CD4-positive, CD25-positive, alpha-beta regulatory T cell (primary cell): ENCODE measurements at regions not wholly inside any gene's neighbourhood (a gene's known extent, or its start where the extent isn't known, plus 50 kb on each side); places are given as distances from the start of the nearest gene placed in this dataset.
A peak's percentile ranks its signal among the peaks of the same experiment; 100 is the strongest.

Experiments used
- ATAC-seq, 2 donors: fragments of 150-1000 bp; cut with Tn5 transposase; one replicate each; pipeline ENCODE4 v1.10.0; 2021; ENCODE audit warnings: low read depth in 2 of 2, moderate number of reproducible peaks in 2 of 2, moderate library complexity in 1 of 2
- DNase-seq, 3 donors: peaks; one replicate each; pipeline versions ENCODE4 v3.0.0 to v3.0.0-alpha.2; 2012 to 2022; ENCODE audit warnings: mixed read lengths in 1 of 3
- H3K27ac ChIP-seq: one replicate; pipeline ENCODE4 v1.7.0; 2013; ENCODE audit warnings: mild to moderate bottlenecking, low read length; ENCODE audit not compliant: insufficient read depth, poor library complexity, severe bottlenecking
- H3K27me3 ChIP-seq: one replicate; pipeline ENCODE4 v1.7.0; 2013; ENCODE audit warnings: low read length; ENCODE audit not compliant: control insufficient read depth, insufficient read depth
- H3K36me3 ChIP-seq: one replicate; pipeline ENCODE4 v1.7.0; 2013; ENCODE audit warnings: mild to moderate bottlenecking, low read length, moderate library complexity; ENCODE audit not compliant: control insufficient read depth, insufficient read depth
- H3K4me1 ChIP-seq: 2 replicates; pipeline ENCODE4 v1.7.0; 2013; ENCODE audit warnings: mild to moderate bottlenecking, low read length; ENCODE audit not compliant: insufficient read depth, control insufficient read depth, poor library complexity, severe bottlenecking
- H3K4me3 ChIP-seq: one replicate; pipeline ENCODE4 v1.7.0; 2013; ENCODE audit warnings: low read depth, mild to moderate bottlenecking, low read length, moderate library complexity
- H3K9me3 ChIP-seq, 2 experiments: 1 replicate in 1 of 2; 2 replicates in 1 of 2; pipeline ENCODE4 v1.7.0; 2013; ENCODE audit warnings: low read length in 2 of 2, mild to moderate bottlenecking in 1 of 2, moderate library complexity in 1 of 2; ENCODE audit not compliant: control insufficient read depth in 2 of 2
- H3K27ac Mint-ChIP-seq, 3 donors: one replicate each; pipeline ENCODE4 v1.8.0; 2020 to 2022; ENCODE audit warnings: mild to moderate bottlenecking in 3 of 3, mixed read lengths in 3 of 3, moderate library complexity in 2 of 3
- H3K27me3 Mint-ChIP-seq: one replicate; pipeline ENCODE4 v1.8.0; 2022; ENCODE audit warnings: mild to moderate bottlenecking, mixed read lengths
- H3K36me3 Mint-ChIP-seq: one replicate; pipeline ENCODE4 v1.8.0; 2020; ENCODE audit warnings: mixed read lengths
- H3K4me1 Mint-ChIP-seq, 4 donors: one replicate each; pipeline ENCODE4 v1.8.0; 2020 to 2022; ENCODE audit warnings: mixed read lengths in 4 of 4, mild to moderate bottlenecking in 1 of 4
- H3K4me3 Mint-ChIP-seq, 4 donors: one replicate each; pipeline ENCODE4 v1.8.0; 2020 to 2022; ENCODE audit warnings: mild to moderate bottlenecking in 4 of 4, mixed read lengths in 4 of 4, moderate library complexity in 3 of 4
- H3K9me3 Mint-ChIP-seq, 7 donors: one replicate each; pipeline ENCODE4 v1.8.0; 2020 to 2022; ENCODE audit warnings: mixed read lengths in 7 of 7, mild to moderate bottlenecking in 3 of 7, moderate library complexity in 2 of 7

GRCh38 chr3:67896130-67896529 lies 241.7 kb upstream of the SUCLG2 start:
- DNase-seq (no peak), ATAC-seq (no peak)
- Mint-ChIP-seq H3K4me1 (no peaks in the 10 kb centered on the region), H3K36me3 (no peaks in the 10 kb centered on the region), H3K9me3 (peaks cover 0 to 5% (median 0%) of the 10 kb centered on the region in 7 donors), H3K27ac (no peak overlapping the region), H3K4me3 (no peak overlapping the region), H3K27me3 (peaks cover 5% of the 10 kb centered on the region)
- Histone ChIP-seq H3K27ac (no peak overlapping the region), H3K9me3 (no peaks in the 10 kb centered on the region), H3K4me1 (no peaks in the 10 kb centered on the region), H3K4me3 (no peak overlapping the region), H3K36me3 (no peaks in the 10 kb centered on the region), H3K27me3 (no peaks in the 10 kb centered on the region)

- H3K27me3 Mint-ChIP-seq = peaks cover 5% of the 10 kb centered on the region
- H3K9me3 Mint-ChIP-seq = peaks cover 0 to 15% (median 3%) of the 10 kb centered on the region in 7 donors
- DNase-seq = no peak
- Histone ChIP-seq H3K27me3 (no peaks in the 10 kb centered on the region), H3K36me3 (no peaks in the 10 kb centered on the region), H3K9me3 (peaks cover 0 to 3% of the 10 kb centered on the region in 2 experiments), H3K4me1 (no peaks in the 10 kb centered on the region), H3K4me3 (no peak overlapping the region), H3K27ac (no peak overlapping the region)
- H3K4me3 Mint-ChIP-seq = no peak overlapping the region
- H3K4me1 Mint-ChIP-seq = no peaks in the 10 kb centered on the region
- ATAC-seq = no peak
- H3K36me3 Mint-ChIP-seq = no peaks in the 10 kb centered on the region
- H3K27ac Mint-ChIP-seq = no peak overlapping the region
Measured at GRCh38 chr3:67894510-67894909, 240.1 kb upstream of the SUCLG2 start.

GRCh38 chr3:67884345-67884744 lies 229.9 kb upstream of the SUCLG2 start:
- ATAC-seq = no peak
- DNase-seq = no peak
- H3K4me3 Mint-ChIP-seq = no peak overlapping the region
- Histone ChIP-seq H3K9me3 (no peaks in the 10 kb centered on the region), H3K36me3 (no peaks in the 10 kb centered on the region), H3K27ac (no peak overlapping the region), H3K4me3 (no peak overlapping the region), H3K4me1 (no peaks in the 10 kb centered on the region), H3K27me3 (no peaks in the 10 kb centered on the region)
- no peaks in the 10 kb centered on the region for H3K4me1 Mint-ChIP-seq
- no peaks in the 10 kb centered on the region for H3K27me3 Mint-ChIP-seq
- H3K9me3 Mint-ChIP-seq = peaks cover 0 to 11% (median 4%) of the 10 kb centered on the region in 7 donors
- no peaks in the 10 kb centered on the region for H3K36me3 Mint-ChIP-seq
- H3K27ac Mint-ChIP-seq = no peak overlapping the region

- Histone ChIP-seq H3K4me3 (no peak overlapping the region), H3K9me3 (no peaks in the 10 kb centered on the region), H3K36me3 (no peaks in the 10 kb centered on the region), H3K27ac (no peak overlapping the region), H3K4me1 (no peaks in the 10 kb centered on the region), H3K27me3 (no peaks in the 10 kb centered on the region)
- no peaks in the 10 kb centered on the region for H3K36me3 Mint-ChIP-seq
- H3K4me3 Mint-ChIP-seq = no peak overlapping the region
- DNase-seq = no peak
- H3K27ac Mint-ChIP-seq = no peak overlapping the region
- H3K4me1 Mint-ChIP-seq = no peaks in the 10 kb centered on the region
- peaks cover 0 to 8% (median 3%) of the 10 kb centered on the region in 7 donors for H3K9me3 Mint-ChIP-seq
- no peaks in the 10 kb centered on the region for H3K27me3 Mint-ChIP-seq
- no peak for ATAC-seq
Measured at GRCh38 chr3:67883766-67884165, 229.4 kb upstream of the SUCLG2 start.

- no peaks in the 10 kb centered on the region for H3K36me3 ChIP-seq
- no peak for DNase-seq
- Mint-ChIP-seq H3K36me3 (no peaks in the 10 kb centered on the region), H3K27ac (no peak overlapping the region), H3K4me1 (no peaks in the 10 kb centered on the region), H3K27me3 (no peaks in the 10 kb centered on the region), H3K4me3 (no peak overlapping the region), H3K9me3 (peaks cover 0 to 4% (median 1%) of the 10 kb centered on the region in 7 donors)
- H3K27me3 ChIP-seq = no peaks in the 10 kb centered on the region
- no peak for ATAC-seq
- no peak overlapping the region for H3K27ac ChIP-seq
- no peaks in the 10 kb centered on the region for H3K9me3 ChIP-seq
- H3K4me1 ChIP-seq = no peaks in the 10 kb centered on the region
- no peak overlapping the region for H3K4me3 ChIP-seq
Measured at GRCh38 chr3:67882981-67883380, 228.6 kb upstream of the SUCLG2 start.

- Mint-ChIP-seq H3K27ac (no peak overlapping the region), H3K27me3 (no peaks in the 10 kb centered on the region), H3K9me3 (peaks cover 0 to 2% (median 0%) of the 10 kb centered on the region in 7 donors), H3K4me1 (no peaks in the 10 kb centered on the region), H3K4me3 (no peak overlapping the region), H3K36me3 (no peaks in the 10 kb centered on the region)
- H3K9me3 ChIP-seq = no peaks in the 10 kb centered on the region
- H3K36me3 ChIP-seq = no peaks in the 10 kb centered on the region
- no peak overlapping the region for H3K4me3 ChIP-seq
- DNase-seq (no peak), ATAC-seq (no peak)
- no peaks in the 10 kb centered on the region for H3K27me3 ChIP-seq
- no peak overlapping the region for H3K27ac ChIP-seq
- no peaks in the 10 kb centered on the region for H3K4me1 ChIP-seq
Measured at GRCh38 chr3:67876261-67876660, 221.8 kb upstream of the SUCLG2 start.

- DNase-seq (no peak), ATAC-seq (no peak)
- Histone ChIP-seq H3K36me3 (no peaks in the 10 kb centered on the region), H3K27me3 (no peaks in the 10 kb centered on the region), H3K9me3 (no peaks in the 10 kb centered on the region), H3K4me3 (no peak overlapping the region), H3K27ac (no peak overlapping the region), H3K4me1 (no peaks in the 10 kb centered on the region)
- no peaks in the 10 kb centered on the region for H3K4me1 Mint-ChIP-seq
- H3K4me3 Mint-ChIP-seq = no peak overlapping the region
- H3K36me3 Mint-ChIP-seq = no peaks in the 10 kb centered on the region
- H3K9me3 Mint-ChIP-seq = peaks cover 0 to 4% (median 0%) of the 10 kb centered on the region in 7 donors
- H3K27ac Mint-ChIP-seq = no peak overlapping the region
- no peaks in the 10 kb centered on the region for H3K27me3 Mint-ChIP-seq
Measured at GRCh38 chr3:67875858-67876257, 221.4 kb upstream of the SUCLG2 start.

- DNase-seq (no peak), ATAC-seq (no peak)
- Mint-ChIP-seq H3K27me3 (no peaks in the 10 kb centered on the region), H3K9me3 (peaks cover 0 to 4% (median 0%) of the 10 kb centered on the region in 7 donors), H3K4me3 (no peak overlapping the region), H3K27ac (peak overlapping the region in 1 of 3 donors; percentile 63), H3K4me1 (no peaks in the 10 kb centered on the region), H3K36me3 (no peaks in the 10 kb centered on the region)
- Histone ChIP-seq H3K4me1 (no peaks in the 10 kb centered on the region), H3K9me3 (no peaks in the 10 kb centered on the region), H3K27ac (no peak overlapping the region), H3K4me3 (no peak overlapping the region), H3K27me3 (no peaks in the 10 kb centered on the region), H3K36me3 (no peaks in the 10 kb centered on the region)
Measured at GRCh38 chr3:67875338-67875737, 220.9 kb upstream of the SUCLG2 start.
